SK-N-SH (cell line): ENCODE measurements at regions not wholly inside any gene's neighbourhood (a gene's known extent, or its start where the extent isn't known, plus 50 kb on each side); places are given as distances from the start of the nearest gene placed in this dataset.

Source experiments
- CTCF ChIA-PET: fragments of 300-600, 350-600 bp; formaldehyde crosslinking; extraction: SDS; loops from one replicate; lab custom pipeline; 2021; lab: Yijun Ruan, JAX
- POLR2A ChIA-PET: fragments of 350-600 bp; sonication (Branson Sonifier 250); formaldehyde crosslinking; extraction: SDS; loops from one replicate; lab custom pipeline; 2020; ENCODE audit warnings: antibody characterized with exemption, inconsistent platforms; lab: Yijun Ruan, JAX
- DNase-seq: peaks from one replicate; pipeline ENCODE4 v3.0.0; 2012
- H2AFZ ChIP-seq: fragments of 200-600 bp; sonication (generic); 2 replicates; pipeline ENCODE4 v1.8.1; 2016; ENCODE audit warnings: antibody characterized with exemption, mild to moderate bottlenecking, low read depth
- H3F3A ChIP-seq: fragments of 200-600 bp; sonication (generic); replicated peaks from 2 replicates; pipeline ENCODE3; 2016; ENCODE audit warnings: antibody characterized with exemption, mild to moderate bottlenecking; ENCODE audit not compliant: insufficient read depth
- H3K27ac ChIP-seq, 2 experiments: fragments of 200-500 bp in 1 of 2; fragments of 200-600 bp in 1 of 2; sonication (Bioruptor generic) in 1 of 2; sonication (generic), shearing (Covaris generic) in 1 of 2; 2 replicates each; pipeline versions ENCODE4 v1.5.1 to v1.6.1; 2014 to 2016; ENCODE audit warnings: low read depth in 2 of 2, inconsistent platforms in 1 of 2, low read length in 1 of 2, mild to moderate bottlenecking in 1 of 2, mixed read lengths in 1 of 2
- H3K27me3 ChIP-seq: fragments of 200-600 bp; sonication (generic), shearing (Covaris generic); 2 replicates; pipeline ENCODE4 v1.6.1; 2016; ENCODE audit warnings: mixed run types; ENCODE audit not compliant: insufficient read depth
- H3K36me3 ChIP-seq, 2 experiments: fragments of 200-500 bp in 1 of 2; fragments of 200-600 bp in 1 of 2; sonication (Bioruptor generic) in 1 of 2; sonication (generic) in 1 of 2; replicated peaks in 1 of 2; 2 replicates each; pipeline versions ENCODE3 to v1.5.1; 2014 to 2016; ENCODE audit warnings: low read length in 1 of 2, mild to moderate bottlenecking in 1 of 2; ENCODE audit not compliant: insufficient read depth in 2 of 2, control insufficient read depth in 1 of 2
- H3K4me1 ChIP-seq, 2 experiments: fragments of 200-500 bp in 1 of 2; fragments of 200-600 bp in 1 of 2; sonication (Bioruptor generic) in 1 of 2; sonication (generic), shearing (Covaris generic) in 1 of 2; 2 replicates each; pipeline versions ENCODE4 v1.5.1 to v1.6.1; 2014 to 2016; ENCODE audit warnings: low read depth in 1 of 2, low read length in 1 of 2, mixed run types in 1 of 2; ENCODE audit not compliant: insufficient read depth in 2 of 2, control insufficient read depth in 1 of 2
- H3K4me2 ChIP-seq: fragments of 200-600 bp; sonication (generic), shearing (Covaris generic); 2 replicates; pipeline ENCODE4 v1.6.1; 2017; ENCODE audit warnings: mixed run types
- H3K4me3 ChIP-seq, 2 experiments: fragments of 200-500 bp in 1 of 2; fragments of 200-600 bp in 1 of 2; sonication (Bioruptor generic) in 1 of 2; sonication (generic), shearing (Covaris generic) in 1 of 2; 2 replicates each; pipeline versions ENCODE4 v1.5.1 to v1.8.1; 2014 to 2016; ENCODE audit warnings: low read depth in 2 of 2, inconsistent platforms in 1 of 2, low read length in 1 of 2, mild to moderate bottlenecking in 1 of 2, mixed read lengths in 1 of 2, moderate library complexity in 1 of 2
- H3K79me2 ChIP-seq: fragments of 200-600 bp; sonication (generic); 2 replicates; pipeline ENCODE4 v1.8.1; 2017; ENCODE audit warnings: mild to moderate bottlenecking; ENCODE audit not compliant: insufficient read depth
- H3K9ac ChIP-seq: fragments of 200-600 bp; sonication (generic); 2 replicates; pipeline ENCODE4 v1.6.1; 2017; ENCODE audit warnings: mixed run types
- H3K9me2 ChIP-seq: fragments of 200-600 bp; sonication (generic); 2 replicates; pipeline ENCODE4 v1.6.1; 2017; ENCODE audit warnings: mixed run types
- H3K9me3 ChIP-seq: fragments of 200-600 bp; sonication (generic); 2 replicates; pipeline ENCODE4 v1.6.1; 2017; ENCODE audit warnings: mixed run types, mild to moderate bottlenecking, moderate library complexity
- H4K20me1 ChIP-seq: fragments of 200-600 bp; sonication (generic); 2 replicates; pipeline ENCODE4 v1.6.1; 2017; ENCODE audit warnings: mild to moderate bottlenecking, mixed run types; ENCODE audit not compliant: insufficient read depth
- ELF1 ChIP-seq: IDR thresholded peaks from 2 replicates; pipeline ENCODE4 v1.4.0; 2012
- EP300 ChIP-seq, 2 experiments: IDR thresholded peaks; 2 replicates each; pipeline versions ENCODE4 v1.4.0 to v1.6.1; 2012; ENCODE audit warnings: borderline replicate concordance in 1 of 2, low read depth in 1 of 2, low read length in 1 of 2
- GABPA ChIP-seq: IDR thresholded peaks from 2 replicates; pipeline ENCODE4 v1.4.0; 2012; ENCODE audit warnings: low read depth, mild to moderate bottlenecking
- MXI1 ChIP-seq: IDR thresholded peaks from 2 replicates; pipeline ENCODE4 v1.6.1; 2012; ENCODE audit warnings: mild to moderate bottlenecking, low read depth, low read length, improper control_type of control experiment
- NFIC ChIP-seq: IDR thresholded peaks from 2 replicates; pipeline ENCODE4 v1.4.0; 2012; ENCODE audit warnings: borderline replicate concordance
- POLR2AphosphoS5 ChIP-seq: IDR thresholded peaks from 2 replicates; pipeline ENCODE4 v1.6.1; 2012; ENCODE audit warnings: low read depth, low read length
- RXRA ChIP-seq: IDR thresholded peaks from 2 replicates; pipeline ENCODE4 v1.4.0; 2012; ENCODE audit warnings: low read depth, mild to moderate bottlenecking, borderline replicate concordance
- TEAD4 ChIP-seq: IDR thresholded peaks from 2 replicates; pipeline ENCODE4 v1.4.0; 2012; ENCODE audit warnings: mild to moderate bottlenecking, borderline replicate concordance; ENCODE audit not compliant: insufficient read depth
- YY1 ChIP-seq: IDR thresholded peaks from 2 replicates; pipeline ENCODE4 v1.4.0; 2012; ENCODE audit warnings: low read depth, mild to moderate bottlenecking
- WGBS: methylation state at CpG from one replicate; pipeline ENCODE4 v1.1.6; 2017; ENCODE audit warnings: low lambda C conversion rate; 5-methylcytosine and 5-hydroxymethylcytosine counted together
- TF ChIP-seq, protein P1 (sequence below): IDR thresholded peaks from 2 replicates; pipeline ENCODE4 v1.4.0; 2012; ENCODE audit warnings: low read depth
- TF ChIP-seq, protein P2 (sequence below): fragments of 200-600 bp; sonication (generic); IDR thresholded peaks from 2 replicates; pipeline ENCODE4 v1.6.1; 2017; ENCODE audit warnings: antibody characterized with exemption, mild to moderate bottlenecking, moderate library complexity
- TF ChIP-seq, protein P3 (sequence below): fragments of 150-350 bp; IDR thresholded peaks from 2 replicates; pipeline ENCODE4 v1.6.1; 2017; ENCODE audit warnings: antibody characterized with exemption, low read length, low read depth, borderline replicate concordance

DNA sequence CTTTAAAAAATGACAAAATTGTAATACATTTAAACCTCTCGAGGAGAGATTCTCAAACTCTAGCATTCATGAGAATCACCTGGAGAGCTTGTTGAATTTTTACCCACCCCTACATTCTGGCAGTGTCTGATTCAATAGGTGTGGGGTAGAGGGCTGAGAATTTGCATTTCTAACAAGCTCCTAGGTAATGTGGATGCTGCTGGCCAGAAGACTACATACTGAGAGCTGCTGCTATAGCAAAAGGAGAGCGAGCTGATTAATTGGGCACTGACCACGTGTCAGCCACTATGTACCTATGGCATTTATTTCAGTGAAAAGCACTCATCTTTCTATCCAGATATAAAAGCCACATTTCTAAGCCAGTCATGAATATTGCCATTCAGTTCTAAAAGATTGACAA, 169.0 kb upstream of the NRSN1 start:
- H3K9ac ChIP-seq = no peak overlapping the region
- CTCF ChIA-PET = no interaction called here
- H3F3A ChIP-seq = no peaks in the 10 kb centered on the region
- H3K4me1 ChIP-seq = no peaks in the 10 kb centered on the region
- H3K27ac ChIP-seq = no peak overlapping the region
- no peaks in the 10 kb centered on the region for H3K36me3 ChIP-seq
- no peak for TF ChIP-seq GABPA
- TF ChIP-seq TEAD4 = no peak
- TF ChIP-seq POLR2AphosphoS5 = no peak
- WGBS = 22% methylated on average over 3 of the region's 3 CpGs
- H3K4me2 ChIP-seq = no peak overlapping the region
- no peak for DNase-seq
- no peaks in the 10 kb centered on the region for H3K27me3 ChIP-seq
- H2AFZ ChIP-seq = no peak overlapping the region
- no peaks in the 10 kb centered on the region for H3K9me2 ChIP-seq
- no peak overlapping the region for H3K4me3 ChIP-seq
- no peaks in the 10 kb centered on the region for H3K9me3 ChIP-seq
- H3K79me2 ChIP-seq = no peaks in the 10 kb centered on the region
- H4K20me1 ChIP-seq = no peaks in the 10 kb centered on the region
- POLR2A ChIA-PET = no interaction called here

DNA sequence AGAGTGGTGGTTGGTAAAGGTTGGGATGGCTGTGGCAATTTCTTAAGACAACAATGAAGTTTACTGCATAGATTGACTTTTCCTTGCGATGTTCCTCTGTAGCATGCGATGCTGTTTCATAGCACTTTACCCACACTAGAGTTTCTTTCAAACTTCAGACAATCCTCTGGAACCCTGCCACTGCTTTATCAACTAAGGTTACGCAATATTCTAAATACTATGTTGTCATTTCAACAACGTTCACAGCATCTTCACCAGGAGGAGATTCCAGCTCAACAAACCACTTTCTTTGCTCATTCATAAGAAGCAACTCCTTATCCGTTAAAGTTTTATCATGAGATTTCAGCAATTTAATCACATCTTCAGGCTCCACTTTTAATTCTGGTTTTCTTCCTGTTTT, 161.2 kb upstream of the NRSN1 start:
- TF ChIP-seq YY1 = no peak
- no peaks in the 10 kb centered on the region for H4K20me1 ChIP-seq

DNA sequence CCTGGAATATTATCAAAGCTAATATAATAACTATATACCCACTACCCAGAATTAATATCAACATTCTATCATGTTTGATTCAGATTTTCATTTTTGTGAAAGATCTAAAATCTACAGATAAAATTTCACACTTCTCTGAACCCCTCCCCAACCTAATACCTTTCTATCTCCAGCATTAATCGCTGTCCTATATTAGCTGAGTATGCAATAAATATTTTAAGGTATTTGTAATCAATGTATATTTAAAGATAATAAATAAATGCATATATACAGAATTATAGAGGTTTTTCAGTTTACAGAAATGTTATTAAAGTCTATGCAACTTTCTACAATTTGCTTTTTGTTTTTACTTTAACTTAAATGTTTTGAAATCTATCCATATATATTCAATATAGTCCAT, 156.7 kb upstream of the NRSN1 start:
- Histone ChIP-seq H3K27me3 (no peaks in the 10 kb centered on the region), H3K9me3 (no peaks in the 10 kb centered on the region), H3K79me2 (no peaks in the 10 kb centered on the region), H3F3A (no peaks in the 10 kb centered on the region), H4K20me1 (no peaks in the 10 kb centered on the region), H3K4me3 (no peak overlapping the region), H3K36me3 (no peaks in the 10 kb centered on the region), H3K4me1 (no peaks in the 10 kb centered on the region), H3K9ac (no peak overlapping the region), H2AFZ (no peak overlapping the region), H3K27ac (no peak overlapping the region), H3K4me2 (no peak overlapping the region), H3K9me2 (no peaks in the 10 kb centered on the region)
- TF ChIP-seq MXI1 (no peak), RXRA (no peak), POLR2AphosphoS5 (no peak), TEAD4 (no peak), EP300 (IDR thresholded peaks at IDR 0.05; ENCODE audit: borderline replicate concordance in 1 of 2, low read depth in 1 of 2, low read length in 1 of 2) (no peak), ELF1 (no peak), YY1 (no peak), NFIC (no peak), GABPA (no peak)
- TF ChIP-seq, protein P1, sequence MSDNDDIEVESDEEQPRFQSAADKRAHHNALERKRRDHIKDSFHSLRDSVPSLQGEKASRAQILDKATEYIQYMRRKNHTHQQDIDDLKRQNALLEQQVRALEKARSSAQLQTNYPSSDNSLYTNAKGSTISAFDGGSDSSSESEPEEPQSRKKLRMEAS = no peak
- TF ChIP-seq, protein P2, sequence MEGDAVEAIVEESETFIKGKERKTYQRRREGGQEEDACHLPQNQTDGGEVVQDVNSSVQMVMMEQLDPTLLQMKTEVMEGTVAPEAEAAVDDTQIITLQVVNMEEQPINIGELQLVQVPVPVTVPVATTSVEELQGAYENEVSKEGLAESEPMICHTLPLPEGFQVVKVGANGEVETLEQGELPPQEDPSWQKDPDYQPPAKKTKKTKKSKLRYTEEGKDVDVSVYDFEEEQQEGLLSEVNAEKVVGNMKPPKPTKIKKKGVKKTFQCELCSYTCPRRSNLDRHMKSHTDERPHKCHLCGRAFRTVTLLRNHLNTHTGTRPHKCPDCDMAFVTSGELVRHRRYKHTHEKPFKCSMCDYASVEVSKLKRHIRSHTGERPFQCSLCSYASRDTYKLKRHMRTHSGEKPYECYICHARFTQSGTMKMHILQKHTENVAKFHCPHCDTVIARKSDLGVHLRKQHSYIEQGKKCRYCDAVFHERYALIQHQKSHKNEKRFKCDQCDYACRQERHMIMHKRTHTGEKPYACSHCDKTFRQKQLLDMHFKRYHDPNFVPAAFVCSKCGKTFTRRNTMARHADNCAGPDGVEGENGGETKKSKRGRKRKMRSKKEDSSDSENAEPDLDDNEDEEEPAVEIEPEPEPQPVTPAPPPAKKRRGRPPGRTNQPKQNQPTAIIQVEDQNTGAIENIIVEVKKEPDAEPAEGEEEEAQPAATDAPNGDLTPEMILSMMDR = no peak
- TF ChIP-seq, protein P3, sequence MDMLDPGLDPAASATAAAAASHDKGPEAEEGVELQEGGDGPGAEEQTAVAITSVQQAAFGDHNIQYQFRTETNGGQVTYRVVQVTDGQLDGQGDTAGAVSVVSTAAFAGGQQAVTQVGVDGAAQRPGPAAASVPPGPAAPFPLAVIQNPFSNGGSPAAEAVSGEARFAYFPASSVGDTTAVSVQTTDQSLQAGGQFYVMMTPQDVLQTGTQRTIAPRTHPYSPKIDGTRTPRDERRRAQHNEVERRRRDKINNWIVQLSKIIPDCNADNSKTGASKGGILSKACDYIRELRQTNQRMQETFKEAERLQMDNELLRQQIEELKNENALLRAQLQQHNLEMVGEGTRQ = no peak
- no peak for DNase-seq
- 20% methylated on average over 1 of the region's 1 CpG for WGBS
- POLR2A ChIA-PET = no interaction called here
- CTCF ChIA-PET = no interaction called here

More for the DNA sequence above, 161.2 kb upstream of the NRSN1 start:
- no peaks in the 10 kb centered on the region for H3K79me2 ChIP-seq
- H3K4me3 ChIP-seq = no peak overlapping the region
- H3F3A ChIP-seq = no peaks in the 10 kb centered on the region
- ChIA-PET POLR2A (no interaction called here), CTCF (no interaction called here)
- H3K9me3 ChIP-seq = no peaks in the 10 kb centered on the region
- DNase-seq = no peak
- no peaks in the 10 kb centered on the region for H3K36me3 ChIP-seq
- H2AFZ ChIP-seq = no peak overlapping the region
- H3K27me3 ChIP-seq = no peaks in the 10 kb centered on the region
- no peak overlapping the region for H3K9ac ChIP-seq
- WGBS = 39% methylated on average over 5 of the region's 5 CpGs
- no peaks in the 10 kb centered on the region for H3K4me1 ChIP-seq
- H3K27ac ChIP-seq = no peak overlapping the region
- H3K4me2 ChIP-seq = no peak overlapping the region
- H3K9me2 ChIP-seq = no peaks in the 10 kb centered on the region
